H1 (cell line): ENCODE measurements at regions not wholly inside any gene's neighbourhood (a gene's known extent, or its start where the extent isn't known, plus 50 kb on each side); places are given as distances from the start of the nearest gene placed in this dataset.

Source experiments
- CBX8 ChIP-seq: fragments of 300-800, 300-1000 bp; sonication (generic); IDR thresholded peaks from 2 replicates; pipeline ENCODE4 v1.7.1; 2016; ENCODE audit warnings: low read depth, low read length, borderline replicate concordance
- PHF8 ChIP-seq: fragments of 200-600 bp; sonication (generic); conservative IDR thresholded peaks from 2 replicates; pipeline ENCODE4 v1.7.1; 2012; ENCODE audit warnings: low read depth, mild to moderate bottlenecking, inconsistent platforms, low read length, moderate library complexity
- POLR2A ChIP-seq, 2 experiments: IDR thresholded peaks; 1 replicate in 1 of 2; 2 replicates in 1 of 2; pipeline ENCODE4 v1.6.1; 2011; ENCODE audit warnings: low read depth in 2 of 2, low read length in 2 of 2, mild to moderate bottlenecking in 2 of 2; ENCODE audit errors: control extremely low read depth in 1 of 2
- POU5F1 ChIP-seq: IDR thresholded peaks from 2 replicates; pipeline ENCODE4 v1.6.1; 2011; ENCODE audit warnings: low read depth, mild to moderate bottlenecking, low read length, moderate library complexity
- RAD21 ChIP-seq, 2 experiments: IDR thresholded peaks in 1 of 2; conservative IDR thresholded peaks in 1 of 2; 2 replicates each; pipeline ENCODE4 v1.6.1; 2011; ENCODE audit warnings: low read depth in 2 of 2, low read length in 2 of 2, improper control_type of control experiment in 1 of 2, inconsistent platforms in 1 of 2, mild to moderate bottlenecking in 1 of 2, moderate library complexity in 1 of 2
- RFX5 ChIP-seq: IDR thresholded peaks from 2 replicates; pipeline ENCODE4 v1.6.1; 2011; ENCODE audit warnings: low read depth, low read length, improper control_type of control experiment, borderline replicate concordance
- RNF2 ChIP-seq: fragments of 200-900, 300-1000 bp; sonication (generic); IDR thresholded peaks from 2 replicates; pipeline ENCODE4 v1.7.1; 2016; ENCODE audit warnings: borderline replicate concordance, low read depth, mild to moderate bottlenecking, antibody characterized with exemption, low read length; ENCODE audit not compliant: poor library complexity, severe bottlenecking; ENCODE audit errors: missing control alignments
- SIX5 ChIP-seq: IDR thresholded peaks from 2 replicates; pipeline ENCODE4 v1.6.1; 2011; ENCODE audit warnings: mild to moderate bottlenecking, low read depth, low read length
- SP1 ChIP-seq: IDR thresholded peaks from 2 replicates; pipeline ENCODE4 v1.6.1; 2011; ENCODE audit warnings: low read depth, low read length
- SUZ12 ChIP-seq: fragments of 200-600 bp; sonication (generic); IDR thresholded peaks from 2 replicates; pipeline ENCODE4 v1.6.1; 2012; ENCODE audit warnings: mild to moderate bottlenecking, inconsistent platforms, low read length, moderate library complexity, mixed read lengths
- TAF1 ChIP-seq: IDR thresholded peaks from 2 replicates; pipeline ENCODE4 v1.6.1; 2011; ENCODE audit warnings: mild to moderate bottlenecking, low read depth, low read length
- TF ChIP-seq, protein P1 (sequence below), 3 experiments: IDR thresholded peaks; 1 replicate in 2 of 3; 2 replicates in 1 of 3; pipeline versions ENCODE4 v1.5.1 to v1.6.1; 2011; ENCODE audit warnings: low read length in 3 of 3, mild to moderate bottlenecking in 3 of 3, inconsistent platforms in 2 of 3, low read depth in 1 of 3, moderate library complexity in 1 of 3; ENCODE audit not compliant: insufficient read depth in 1 of 3; ENCODE audit errors: control extremely low read depth in 1 of 3

DNA sequence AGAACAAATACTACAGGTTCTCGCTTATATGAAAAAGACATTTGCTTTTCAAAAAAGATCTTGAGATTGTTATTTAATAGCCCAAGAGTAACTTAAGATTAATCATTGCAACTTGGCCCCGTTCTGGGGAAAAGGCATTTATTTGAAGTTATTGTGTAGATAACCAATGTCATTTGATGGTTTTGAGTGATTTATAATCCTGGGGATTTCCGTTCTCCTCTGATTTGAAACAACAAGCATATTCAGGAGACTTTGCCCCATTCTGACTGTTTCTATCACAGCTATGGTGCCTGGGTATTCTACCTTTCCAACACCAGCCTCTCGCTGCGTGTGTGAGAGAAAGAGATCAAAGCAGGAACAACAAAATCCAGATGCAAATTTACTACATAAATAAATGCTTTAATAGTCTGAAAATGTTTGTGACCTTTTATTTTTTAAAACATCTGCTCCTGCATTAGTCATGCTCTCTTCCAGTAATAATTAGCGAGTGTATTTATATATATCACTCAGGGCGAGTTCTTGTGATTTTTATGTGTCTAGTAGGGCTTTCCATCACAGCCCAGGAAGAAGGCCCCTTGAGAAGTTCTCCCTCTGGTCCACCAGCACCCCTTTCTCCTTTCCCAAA lies 197.9 kb upstream of the FOXQ1 start:
- no peak for TF ChIP-seq CBX8
- no peak for TF ChIP-seq RFX5
- TF ChIP-seq POU5F1: no peak
- TF ChIP-seq, protein P1, sequence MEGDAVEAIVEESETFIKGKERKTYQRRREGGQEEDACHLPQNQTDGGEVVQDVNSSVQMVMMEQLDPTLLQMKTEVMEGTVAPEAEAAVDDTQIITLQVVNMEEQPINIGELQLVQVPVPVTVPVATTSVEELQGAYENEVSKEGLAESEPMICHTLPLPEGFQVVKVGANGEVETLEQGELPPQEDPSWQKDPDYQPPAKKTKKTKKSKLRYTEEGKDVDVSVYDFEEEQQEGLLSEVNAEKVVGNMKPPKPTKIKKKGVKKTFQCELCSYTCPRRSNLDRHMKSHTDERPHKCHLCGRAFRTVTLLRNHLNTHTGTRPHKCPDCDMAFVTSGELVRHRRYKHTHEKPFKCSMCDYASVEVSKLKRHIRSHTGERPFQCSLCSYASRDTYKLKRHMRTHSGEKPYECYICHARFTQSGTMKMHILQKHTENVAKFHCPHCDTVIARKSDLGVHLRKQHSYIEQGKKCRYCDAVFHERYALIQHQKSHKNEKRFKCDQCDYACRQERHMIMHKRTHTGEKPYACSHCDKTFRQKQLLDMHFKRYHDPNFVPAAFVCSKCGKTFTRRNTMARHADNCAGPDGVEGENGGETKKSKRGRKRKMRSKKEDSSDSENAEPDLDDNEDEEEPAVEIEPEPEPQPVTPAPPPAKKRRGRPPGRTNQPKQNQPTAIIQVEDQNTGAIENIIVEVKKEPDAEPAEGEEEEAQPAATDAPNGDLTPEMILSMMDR (IDR thresholded peaks at IDR 0.05; ENCODE audit: control extremely low read depth in 1 of 3, insufficient read depth in 1 of 3, low read depth in 1 of 3, low read length in 3 of 3): no peak
- TF ChIP-seq SP1: no peak
- TF ChIP-seq POLR2A (IDR thresholded peaks at IDR 0.05; ENCODE audit: control extremely low read depth in 1 of 2, low read depth in 2 of 2, low read length in 2 of 2): no peak
- TF ChIP-seq PHF8: no peak
- TF ChIP-seq SUZ12: no peak
- TF ChIP-seq SIX5: no peak
- no peak for TF ChIP-seq RNF2
- no peak for TF ChIP-seq RAD21 (IDR thresholded peaks at IDR 0.05 in 1 of 2, conservative IDR thresholded peaks at IDR 0.05 in 1 of 2; ENCODE audit: low read depth in 2 of 2, low read length in 2 of 2)
- no peak for TF ChIP-seq TAF1
